GM10266 (cell line): ENCODE measurements at regions not wholly inside any gene's neighbourhood (a gene's known extent, or its start where the extent isn't known, plus 50 kb on each side); places are given as distances from the start of the nearest gene placed in this dataset.
"Not testable (repeated sequence)": the region's sequence is repeated elsewhere in the genome, so short reads cannot be mapped to it uniquely, and the experiment has no call there.

Experiments
- DNase-seq: peaks from one replicate; pipeline ENCODE4 v3.0.0; 2012; ENCODE audit errors: extremely low spot score
- CTCF ChIP-seq: IDR thresholded peaks from 2 replicates; pipeline ENCODE4 v1.5.1; 2012; ENCODE audit warnings: mild to moderate bottlenecking, low read depth; ENCODE audit not compliant: control insufficient read depth, insufficient read depth; ENCODE audit errors: missing control alignments

- TF ChIP-seq CTCF = no peak
- DNase-seq = no peak
These were observed 666.0 kb upstream of the RAG2 start for GRCh38 chr11:37264060-37264459.

GRCh38 chr11:37263467-37263866, 665.4 kb upstream of the RAG2 start:
- DNase-seq = not testable (repeated sequence)

- TF ChIP-seq CTCF = no peak
- DNase-seq = no peak
These were observed 661.7 kb upstream of the RAG2 start for GRCh38 chr11:37259734-37260133.

GRCh38 chr11:37248145-37248544, 650.1 kb upstream of the RAG2 start:
- DNase-seq = no peak
- TF ChIP-seq CTCF = no peak

- DNase-seq = not testable (repeated sequence)
These were observed 648.1 kb upstream of the RAG2 start for GRCh38 chr11:37246092-37246491.

- no peak for TF ChIP-seq CTCF
- no peak for DNase-seq
These were observed 632.8 kb upstream of the RAG2 start for GRCh38 chr11:37230865-37231264.

GRCh38 chr11:37223962-37224361, 625.9 kb upstream of the RAG2 start:
- no peak for TF ChIP-seq CTCF

GRCh38 chr11:37203006-37203405, 605.0 kb upstream of the RAG2 start:
- no peak for DNase-seq
- TF ChIP-seq CTCF = no peak

More at GRCh38 chr11:37223962-37224361, 625.9 kb upstream of the RAG2 start:
- no peak for DNase-seq
